Naive thymus-derived CD4-positive, alpha-beta T cell (primary cell): ENCODE measurements at regions not wholly inside any gene's neighbourhood (a gene's known extent, or its start where the extent isn't known, plus 50 kb on each side); places are given as distances from the start of the nearest gene placed in this dataset.
"Not testable (repeated sequence)": the region's sequence is repeated elsewhere in the genome, so short reads cannot be mapped to it uniquely, and the experiment has no call there.

ENCODE experiments used
- ATAC-seq: fragments of 150-1000 bp; cut with Tn5 transposase; 2 replicates; pipeline ENCODE4 v1.10.0; 2021; ENCODE audit warnings: mild to moderate bottlenecking, moderate library complexity
- CTCF ChIA-PET: fragments of 350-600 bp; sonication (Branson Sonifier 250); formaldehyde crosslinking; loops from one replicate; lab custom pipeline; 2021; ENCODE audit warnings: antibody characterized with exemption; lab: Charles Lee
- POLR2A ChIA-PET: fragments of 350-600 bp; sonication (Branson Sonifier 250); formaldehyde crosslinking; loops from one replicate; lab custom pipeline; 2021; ENCODE audit warnings: antibody characterized with exemption, inconsistent platforms; lab: Charles Lee
- DNase-seq, 9 donors: peaks; one replicate each; pipeline versions ENCODE4 v3.0.0 to v3.0.0-alpha.2; 2020 to 2022; ENCODE audit warnings: mixed read lengths in 1 of 9
- H3K27ac ChIP-seq: one replicate; pipeline ENCODE4 v1.7.0; 2013; ENCODE audit warnings: mild to moderate bottlenecking, low read depth, low read length, moderate library complexity
- H3K27me3 ChIP-seq, 2 donors: one replicate each; pipeline ENCODE4 v1.7.0; 2013; ENCODE audit warnings: low read length in 2 of 2, mild to moderate bottlenecking in 2 of 2, moderate library complexity in 2 of 2; ENCODE audit not compliant: control insufficient read depth in 2 of 2, insufficient read depth in 2 of 2
- H3K36me3 ChIP-seq, 3 experiments: 1 replicate in 2 of 3; 2 replicates in 1 of 3; pipeline ENCODE4 v1.7.0; 2013; ENCODE audit warnings: low read length in 3 of 3, mild to moderate bottlenecking in 3 of 3, moderate library complexity in 1 of 3; ENCODE audit not compliant: insufficient read depth in 3 of 3, control insufficient read depth in 2 of 3
- H3K4me1 ChIP-seq, 2 donors: one replicate each; pipeline ENCODE4 v1.7.0; 2013; ENCODE audit warnings: low read length in 2 of 2, mild to moderate bottlenecking in 2 of 2, moderate library complexity in 1 of 2; ENCODE audit not compliant: control insufficient read depth in 2 of 2, insufficient read depth in 2 of 2
- H3K4me3 ChIP-seq: 2 replicates; pipeline ENCODE4 v1.7.0; 2013; ENCODE audit warnings: mild to moderate bottlenecking, low read length
- H3K9me3 ChIP-seq, 3 experiments: 1 replicate in 2 of 3; 2 replicates in 1 of 3; pipeline ENCODE4 v1.7.0; 2013; ENCODE audit warnings: low read length in 3 of 3; ENCODE audit not compliant: control insufficient read depth in 2 of 3
- H3K27ac Mint-ChIP-seq, 9 donors: one replicate each; pipeline ENCODE4 v1.8.0; 2020 to 2022; ENCODE audit warnings: mixed read lengths in 9 of 9, mild to moderate bottlenecking in 8 of 9, moderate library complexity in 5 of 9, inconsistent platforms in 2 of 9
- H3K27me3 Mint-ChIP-seq, 5 donors: one replicate each; pipeline ENCODE4 v1.8.0; 2021 to 2022; ENCODE audit warnings: mixed read lengths in 5 of 5, mild to moderate bottlenecking in 1 of 5
- H3K36me3 Mint-ChIP-seq, 5 donors: one replicate each; pipeline ENCODE4 v1.8.0; 2020 to 2022; ENCODE audit warnings: mixed read lengths in 5 of 5, mild to moderate bottlenecking in 3 of 5, inconsistent platforms in 1 of 5
- H3K4me1 Mint-ChIP-seq, 7 donors: one replicate each; pipeline ENCODE4 v1.8.0; 2020 to 2022; ENCODE audit warnings: mixed read lengths in 7 of 7, mild to moderate bottlenecking in 3 of 7, inconsistent platforms in 1 of 7
- H3K4me3 Mint-ChIP-seq, 10 donors: one replicate each; pipeline ENCODE4 v1.8.0; 2020 to 2022; ENCODE audit warnings: mild to moderate bottlenecking in 10 of 10, mixed read lengths in 10 of 10, moderate library complexity in 6 of 10, inconsistent platforms in 2 of 10
- H3K9me3 Mint-ChIP-seq, 11 donors: one replicate each; pipeline ENCODE4 v1.8.0; 2020 to 2022; ENCODE audit warnings: mixed read lengths in 11 of 11, mild to moderate bottlenecking in 4 of 11, inconsistent platforms in 1 of 11, moderate library complexity in 1 of 11
- intact Hi-C, 2 donors: fragments of 100-400 bp; cut with micrococcal nuclease; formaldehyde crosslinking; loops; one replicate each; pipeline ENCODE4 v1.15.1; 2023

DNA sequence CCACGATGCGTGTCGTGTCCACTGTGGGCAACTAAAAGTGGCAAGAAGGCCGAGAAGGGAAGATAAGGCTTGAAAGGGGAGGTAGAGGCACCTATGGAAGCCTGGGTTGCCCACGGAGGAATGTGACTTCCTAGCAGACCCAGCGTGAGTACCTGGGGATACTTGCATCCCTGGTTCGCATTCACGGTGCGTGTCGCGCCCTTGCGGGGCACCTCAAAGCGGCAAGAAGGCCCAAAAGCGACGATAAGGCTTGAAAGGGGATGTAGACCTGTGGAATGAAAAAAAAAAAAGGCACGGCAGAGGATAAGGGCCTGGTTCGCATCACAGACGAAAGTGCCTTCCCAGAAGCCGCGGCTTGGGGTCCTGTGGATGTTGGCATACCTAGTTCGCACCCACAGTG lies 282.9 kb downstream of the ALG10 start:
- ChIA-PET POLR2A (no interaction called here), CTCF (no interaction called here)
- Mint-ChIP-seq H3K4me3 (no peak overlapping the region), H3K27me3 (no peaks in the 10 kb centered on the region), H3K27ac (no peak overlapping the region), H3K36me3 (peaks cover 0 to 35% (median 3%) of the 10 kb centered on the region in 5 donors), H3K9me3 (peaks cover 18 to 93% (median 71%) of the 10 kb centered on the region in 11 donors), H3K4me1 (no peaks in the 10 kb centered on the region)
- Histone ChIP-seq H3K36me3 (no peaks in the 10 kb centered on the region), H3K27me3 (no peaks in the 10 kb centered on the region), H3K27ac (no peak overlapping the region), H3K9me3 (peaks cover 0 to 79% (median 0%) of the 10 kb centered on the region in 3 experiments), H3K4me1 (no peaks in the 10 kb centered on the region), H3K4me3 (no peak overlapping the region)
- intact Hi-C loops = no loop called here
- DNase-seq = no peak
- no peak for ATAC-seq

DNA sequence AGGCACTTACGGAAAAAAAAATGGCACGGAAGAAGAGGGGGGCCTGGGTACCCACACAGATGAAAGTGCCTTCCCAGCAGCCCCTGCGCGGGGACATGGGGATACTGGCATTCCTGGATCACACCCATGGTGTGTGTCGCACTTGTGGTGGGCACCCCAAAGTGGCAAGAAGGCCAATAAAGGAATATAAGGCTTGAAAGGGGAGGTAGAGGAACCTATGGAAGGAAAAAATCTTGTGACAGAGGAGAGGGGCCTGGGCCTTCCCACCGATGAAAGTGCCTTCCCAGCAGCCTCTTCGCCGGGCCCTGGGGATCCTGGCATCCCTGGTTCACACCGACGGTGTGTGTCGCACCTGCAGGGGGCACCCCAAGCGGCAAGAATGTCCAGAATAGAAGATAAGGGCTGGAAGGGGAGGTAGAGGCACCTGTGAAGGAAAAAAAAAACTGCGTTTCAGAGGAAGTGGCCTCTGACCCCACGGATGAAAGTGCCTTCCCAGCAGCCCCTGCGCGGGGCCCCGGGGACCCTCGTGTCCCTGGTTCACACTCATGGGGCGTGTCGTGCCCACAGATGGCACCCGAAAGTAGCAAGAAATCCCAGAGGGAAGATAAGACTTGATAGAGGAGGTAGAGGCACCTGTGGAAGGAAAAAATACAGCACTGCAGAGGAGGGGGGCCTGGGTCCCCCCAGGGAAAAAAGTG lies 284.0 kb downstream of the ALG10 start:
- Histone ChIP-seq H3K4me1 (no peaks in the 10 kb centered on the region), H3K36me3 (no peaks in the 10 kb centered on the region), H3K4me3 (no peak overlapping the region), H3K27ac (no peak overlapping the region), H3K27me3 (no peaks in the 10 kb centered on the region), H3K9me3 (peaks cover 0 to 73% (median 0%) of the 10 kb centered on the region in 3 experiments)
- Mint-ChIP-seq H3K9me3 (peaks cover 18 to 86% (median 66%) of the 10 kb centered on the region in 11 donors), H3K36me3 (peaks cover 0 to 32% (median 3%) of the 10 kb centered on the region in 5 donors), H3K4me3 (no peak overlapping the region), H3K27ac (no peak overlapping the region), H3K27me3 (no peaks in the 10 kb centered on the region), H3K4me1 (no peaks in the 10 kb centered on the region)
- ChIA-PET CTCF (no interaction called here), POLR2A (no interaction called here)
- intact Hi-C loops = no loop called here
- DNase-seq (no peak), ATAC-seq (no peak)

DNA sequence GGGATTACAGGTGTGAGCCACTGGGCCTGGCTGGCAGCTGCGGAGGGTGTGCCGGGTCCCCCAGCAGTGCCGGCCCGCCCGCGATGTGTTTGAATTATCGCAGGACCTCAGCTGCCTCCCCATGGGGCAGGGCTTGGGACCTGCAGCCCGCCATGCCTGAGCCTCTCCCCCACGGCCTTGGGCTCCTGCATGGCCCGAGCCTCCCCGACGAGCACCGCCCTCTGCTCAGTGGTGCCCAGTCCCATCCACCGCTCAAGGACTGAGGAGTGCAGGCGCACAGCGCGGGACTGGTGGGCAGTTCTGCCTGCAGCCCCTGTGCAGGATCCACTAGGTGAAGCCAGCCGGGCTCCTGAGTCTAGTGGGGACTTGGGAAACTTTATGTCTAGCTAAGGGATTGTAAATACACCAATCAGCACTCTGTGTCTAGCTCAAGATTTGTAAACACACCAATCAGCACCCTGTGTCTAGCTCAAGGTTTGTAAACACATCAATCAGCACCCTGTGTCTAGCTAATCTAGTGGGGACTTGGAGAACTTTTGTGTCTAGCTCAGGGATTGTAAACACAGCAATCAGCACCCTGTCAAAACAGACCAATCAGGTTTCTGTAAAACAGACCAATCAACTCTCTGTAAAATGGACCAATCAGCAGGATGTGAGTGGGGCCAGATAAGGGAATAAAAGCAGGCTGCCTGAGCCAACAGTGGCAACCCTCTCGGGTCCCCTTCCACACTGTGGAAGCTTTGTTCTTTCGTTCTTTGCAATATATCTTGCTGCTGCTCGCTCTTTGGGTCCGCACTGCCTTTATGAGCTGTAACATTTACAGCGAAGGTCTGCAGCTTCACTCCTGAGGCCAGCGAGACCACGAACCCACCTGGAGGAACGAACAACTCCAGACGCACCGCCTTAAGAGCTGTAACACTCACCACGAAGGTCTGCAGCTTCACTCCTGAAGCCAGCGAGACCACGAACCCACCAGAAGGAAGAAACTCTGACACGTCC lies 287.8 kb downstream of the ALG10 start:
- H3K4me1 ChIP-seq, H3K4me3 Mint-ChIP-seq, POLR2A ChIA-PET, DNase-seq, H3K27me3 Mint-ChIP-seq, H3K27me3 ChIP-seq, H3K4me1 Mint-ChIP-seq, intact Hi-C loops, H3K27ac ChIP-seq, CTCF ChIA-PET, H3K4me3 ChIP-seq, H3K36me3 ChIP-seq, ATAC-seq: not testable (repeated sequence)
- Mint-ChIP-seq H3K36me3 (peaks cover 0 to 21% (median 3%) of the 10 kb centered on the region in 5 donors), H3K9me3 (peaks cover 7 to 85% (median 68%) of the 10 kb centered on the region in 11 donors), H3K27ac (peak overlapping the region in 1 of 9 donors; percentile 67)
- H3K9me3 ChIP-seq = peaks cover 0 to 78% (median 0%) of the 10 kb centered on the region in 3 experiments

DNA sequence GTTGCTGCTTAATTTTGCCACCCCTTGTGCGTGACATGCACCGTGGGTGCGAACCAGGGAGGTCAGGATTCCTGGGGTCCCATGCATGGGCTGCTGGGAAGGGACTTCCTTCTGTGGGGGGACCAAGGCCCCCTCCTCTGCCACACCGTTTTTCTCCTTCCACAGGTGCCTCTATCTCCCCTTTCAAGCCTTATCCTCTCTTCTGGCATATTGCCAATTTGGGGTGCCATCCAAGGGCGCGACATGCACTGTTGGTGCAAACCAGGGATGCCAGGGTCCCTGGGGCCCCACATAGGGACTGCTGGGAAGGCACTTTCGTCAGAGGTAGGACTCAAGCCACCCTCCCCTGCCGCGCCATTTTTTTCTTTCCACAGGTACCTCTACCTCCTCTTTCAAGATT lies 289.0 kb downstream of the ALG10 start:
- Mint-ChIP-seq H3K4me1 (no peaks in the 10 kb centered on the region), H3K36me3 (peaks cover 0 to 20% (median 3%) of the 10 kb centered on the region in 5 donors), H3K9me3 (peaks cover 7 to 86% (median 68%) of the 10 kb centered on the region in 11 donors), H3K4me3 (no peak overlapping the region), H3K27ac (no peak overlapping the region), H3K27me3 (no peaks in the 10 kb centered on the region)
- ATAC-seq = no peak
- ChIA-PET POLR2A (no interaction called here), CTCF (no interaction called here)
- peaks cover 0 to 82% (median 0%) of the 10 kb centered on the region in 3 experiments for H3K9me3 ChIP-seq
- no peaks in the 10 kb centered on the region for H3K27me3 ChIP-seq
- intact Hi-C loops = no loop called here
- no peak overlapping the region for H3K4me3 ChIP-seq
- H3K27ac ChIP-seq = no peak overlapping the region
- H3K36me3 ChIP-seq = no peaks in the 10 kb centered on the region
- H3K4me1 ChIP-seq = no peaks in the 10 kb centered on the region
- no peak for DNase-seq

DNA sequence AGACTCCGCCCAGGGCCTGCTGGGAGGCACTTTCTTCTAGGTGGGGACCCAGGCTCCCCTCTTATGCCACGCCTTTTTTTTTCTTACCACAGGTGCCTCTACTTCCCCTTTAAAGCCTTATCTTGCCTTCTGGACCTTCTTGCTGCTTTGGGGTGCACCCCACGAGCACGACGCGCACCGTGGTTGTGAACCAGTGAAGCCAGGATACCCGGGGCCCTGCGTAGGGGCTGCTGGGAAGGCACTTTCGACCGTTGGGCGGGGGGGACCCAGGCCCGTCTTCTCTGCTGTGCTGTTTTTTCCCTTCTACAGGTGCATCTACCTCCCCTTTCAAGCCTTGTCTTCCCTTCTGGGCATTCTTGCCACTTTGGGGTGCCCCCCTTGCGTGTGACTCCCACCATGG lies 305.4 kb downstream of the ALG10 start:
- Histone ChIP-seq H3K36me3 (no peaks in the 10 kb centered on the region), H3K9me3 (peaks cover 0 to 76% (median 0%) of the 10 kb centered on the region in 3 experiments), H3K4me3 (no peak overlapping the region), H3K4me1 (no peaks in the 10 kb centered on the region), H3K27me3 (no peaks in the 10 kb centered on the region), H3K27ac (no peak overlapping the region)
- CTCF ChIA-PET = no interaction called here
- intact Hi-C loops = no loop called here
- POLR2A ChIA-PET = no interaction called here
- Mint-ChIP-seq H3K27ac (no peak overlapping the region), H3K36me3 (peaks cover 0 to 45% (median 3%) of the 10 kb centered on the region in 5 donors), H3K4me1 (peaks cover 0 to 3% (median 0%) of the 10 kb centered on the region in 7 donors), H3K4me3 (no peak overlapping the region), H3K27me3 (peaks cover 0 to 17% (median 0%) of the 10 kb centered on the region in 5 donors), H3K9me3 (peaks cover 14 to 85% (median 60%) of the 10 kb centered on the region in 11 donors)
- ATAC-seq = no peak
- no peak for DNase-seq

DNA sequence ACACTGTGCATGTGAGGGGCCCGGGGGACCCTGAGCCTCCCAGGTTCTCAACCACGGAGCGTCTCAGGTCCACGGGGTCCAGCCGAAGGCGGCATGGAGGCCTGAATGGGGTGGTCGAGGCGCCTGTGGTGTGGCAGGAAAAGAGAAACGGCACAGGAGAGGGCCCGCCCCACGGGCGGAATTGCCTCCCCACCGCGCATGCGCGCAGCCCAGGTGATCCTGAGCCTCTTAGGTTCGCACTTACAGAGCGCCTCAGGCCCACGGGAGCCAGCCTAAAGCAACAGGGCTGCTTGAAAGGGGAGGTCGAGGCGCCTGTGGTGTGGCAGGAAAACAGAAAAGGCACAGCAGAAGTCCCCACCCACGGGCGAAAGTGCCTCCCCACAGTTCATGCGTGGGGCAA lies 311.0 kb downstream of the ALG10 start:
- ATAC-seq = no peak
- peaks cover 6 to 60% (median 23%) of the 10 kb centered on the region in 11 donors for H3K9me3 Mint-ChIP-seq
- no peak overlapping the region for H3K27ac Mint-ChIP-seq
- peaks cover 0 to 27% (median 0%) of the 10 kb centered on the region in 5 donors for H3K36me3 Mint-ChIP-seq
- Histone ChIP-seq H3K27ac (no peak overlapping the region), H3K36me3 (no peaks in the 10 kb centered on the region), H3K9me3 (peaks cover 0 to 66% (median 0%) of the 10 kb centered on the region in 3 experiments), H3K4me1 (no peaks in the 10 kb centered on the region), H3K4me3 (no peak overlapping the region), H3K27me3 (no peaks in the 10 kb centered on the region)
- CTCF ChIA-PET = no interaction called here
- peaks cover 0 to 5% (median 0%) of the 10 kb centered on the region in 7 donors for H3K4me1 Mint-ChIP-seq
- no peak for DNase-seq
- no peak overlapping the region for H3K4me3 Mint-ChIP-seq
- POLR2A ChIA-PET = no interaction called here
- H3K27me3 Mint-ChIP-seq = peaks cover 0 to 21% (median 0%) of the 10 kb centered on the region in 5 donors
- intact Hi-C loops = no loop called here
